ENCODE measurements at regions not wholly inside any gene's neighbourhood (a gene's known extent, or its start where the extent isn't known, plus 50 kb on each side); places are given as distances from the start of the nearest gene placed in this dataset.
A peak's percentile ranks its signal among the peaks of the same experiment; 100 is the strongest.

- ATAC-seq = no peak
- ChIA-PET CTCF (no interaction called here), POLR2A (no interaction called here)
- no peak overlapping the region; the same call in 1 of the 2 replicates for H3K27ac Mint-ChIP-seq
- H3K9me3 Mint-ChIP-seq = no peaks in the 10 kb centered on the region
- no peak for DNase-seq (ENCODE audit: low spot score)
- TF ChIP-seq ATF2 (CRISPR knock-in tag; IDR thresholded peaks at IDR 0.05; ENCODE audit: borderline replicate concordance, low read depth) (no peak), OVOL2 (CRISPR knock-in tag; IDR thresholded peaks at IDR 0.05; ENCODE audit: borderline replicate concordance) (no peak), NR3C1 (CRISPR knock-in tag; conservative IDR thresholded peaks at IDR 0.05; ENCODE audit: low read depth) (no peak), SP1 (CRISPR knock-in tag; conservative IDR thresholded peaks at IDR 0.05) (no peak), CREM (CRISPR knock-in tag; IDR thresholded peaks at IDR 0.05) (no peak), TCF7 (CRISPR knock-in tag; IDR thresholded peaks at IDR 0.05; ENCODE audit: low read depth) (no peak), GABPB1 (CRISPR knock-in tag; IDR thresholded peaks at IDR 0.05) (no peak), NFATC4 (CRISPR knock-in tag; IDR thresholded peaks at IDR 0.05) (no peak), SMAD4 (CRISPR knock-in tag; IDR thresholded peaks at IDR 0.05) (no peak), AFF4 (CRISPR knock-in tag; IDR thresholded peaks at IDR 0.05; ENCODE audit: borderline replicate concordance) (no peak), NR1H2 (CRISPR knock-in tag; IDR thresholded peaks at IDR 0.05) (no peak), NFYB (CRISPR knock-in tag; conservative IDR thresholded peaks at IDR 0.05; ENCODE audit: low read depth) (no peak), ZBTB21 (CRISPR knock-in tag; IDR thresholded peaks at IDR 0.05; ENCODE audit: borderline replicate concordance) (no peak), ZNF423 (CRISPR knock-in tag; IDR thresholded peaks at IDR 0.05) (no peak), ZNF121 (CRISPR knock-in tag; IDR thresholded peaks at IDR 0.05) (no peak), ERG (CRISPR knock-in tag; IDR thresholded peaks at IDR 0.05) (no peak)
- no peak overlapping the region for H3K4me3 Mint-ChIP-seq
- H3K27me3 Mint-ChIP-seq (ENCODE audit: low read depth) = no peaks in the 10 kb centered on the region; the same call in 1 of the 2 replicates
- peaks cover 65% of the 10 kb centered on the region for H3K4me1 Mint-ChIP-seq
- H3K36me3 Mint-ChIP-seq = no peaks in the 10 kb centered on the region
Measured at GRCh38 chr17:6240601-6241000, 170.4 kb downstream of the WSCD1 start.

- Mint-ChIP-seq H3K9me3 (no peaks in the 10 kb centered on the region), H3K36me3 (no peaks in the 10 kb centered on the region), H3K27me3 (ENCODE audit: low read depth) (no peaks in the 10 kb centered on the region), H3K4me3 (no peak overlapping the region), H3K4me1 (peaks cover 65% of the 10 kb centered on the region), H3K27ac (peak overlapping the region; percentile 25; the same call in 1 of the 2 replicates)
- ChIA-PET POLR2A (no interaction called here), CTCF (no interaction called here)
- ATAC-seq (no peak), DNase-seq (ENCODE audit: low spot score) (no peak)
- TF ChIP-seq ZNF121 (CRISPR knock-in tag; IDR thresholded peaks at IDR 0.05) (no peak), ZBTB21 (CRISPR knock-in tag; IDR thresholded peaks at IDR 0.05; ENCODE audit: borderline replicate concordance) (no peak), ATF3 (CRISPR knock-in tag; conservative IDR thresholded peaks at IDR 0.05) (no peak), MAX (CRISPR knock-in tag; IDR thresholded peaks at IDR 0.05) (no peak), E2F4 (CRISPR knock-in tag; IDR thresholded peaks at IDR 0.05; ENCODE audit: borderline replicate concordance, low read depth) (no peak), FOXK1 (CRISPR knock-in tag; IDR thresholded peaks at IDR 0.05) (no peak), ZNF263 (CRISPR knock-in tag; IDR thresholded peaks at IDR 0.05; ENCODE audit: low read depth) (no peak)
Measured at GRCh38 chr17:6240001-6240400, 169.8 kb downstream of the WSCD1 start.
